Cardiac fibroblast (primary cell): ENCODE measurements at regions not wholly inside any gene's neighbourhood (a gene's known extent, or its start where the extent isn't known, plus 50 kb on each side); places are given as distances from the start of the nearest gene placed in this dataset.

Experiments used
- DNase-seq, 2 donors: peaks; one replicate each; pipeline versions ENCODE4 v3.0.0 to v3.0.0-alpha.2; 2010; ENCODE audit warnings: low read depth in 2 of 2
- H3K4me3 ChIP-seq, 2 donors: replicated peaks in 1 of 2; 1 replicate in 1 of 2; 2 replicates in 1 of 2; pipeline ENCODE4 v1.5.1; 2011; ENCODE audit warnings: low read depth in 2 of 2, low read length in 2 of 2, mild to moderate bottlenecking in 2 of 2, moderate library complexity in 1 of 2
- CTCF ChIP-seq: IDR thresholded peaks from one replicate; pipeline ENCODE4 v1.5.1; 2011; ENCODE audit warnings: low read depth, mild to moderate bottlenecking, low read length, inconsistent platforms

- DNase-seq = peak in 1 of 2 donors; percentile 14
- H3K4me3 ChIP-seq = no peak overlapping the region
- TF ChIP-seq CTCF = no peak
Measured at GRCh38 chr1:99176753-99177152, 87.5 kb upstream of the PLPPR4 start.

- no peak overlapping the region for H3K4me3 ChIP-seq
- peak; percentile 5 to 12 for DNase-seq
- TF ChIP-seq CTCF = no peak
Measured at GRCh38 chr1:99177465-99177864, 86.8 kb upstream of the PLPPR4 start.

DNA sequence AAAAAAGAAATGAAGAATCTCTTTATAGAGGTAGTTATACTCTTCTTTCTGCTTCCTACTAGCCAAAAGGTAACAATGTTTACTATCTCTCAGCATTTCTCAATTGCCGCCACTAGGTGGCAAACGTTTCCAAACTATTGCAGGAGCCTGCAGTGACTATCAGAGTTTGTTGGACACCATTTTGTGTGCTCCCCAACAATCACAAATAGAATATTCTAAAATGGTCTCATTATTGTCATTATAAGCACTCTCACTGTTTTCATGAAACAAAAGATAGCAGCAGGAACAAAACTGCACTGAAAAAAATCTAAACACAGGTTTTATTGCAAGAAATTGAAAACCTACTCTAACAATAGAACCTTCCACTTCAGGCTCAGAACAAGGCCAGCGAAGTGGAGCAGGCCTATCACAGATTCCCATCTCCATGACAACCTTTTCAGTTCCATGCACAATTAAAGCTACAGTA is 83.9 kb upstream of the PLPPR4 start:
- no peak overlapping the region for H3K4me3 ChIP-seq
- DNase-seq = peak; percentile 88 to 89
- TF ChIP-seq CTCF = peak; percentile 65

GRCh38 chr1:99180915-99181314 is 83.4 kb upstream of the PLPPR4 start:
- TF ChIP-seq CTCF = no peak
- no peak overlapping the region for H3K4me3 ChIP-seq
- peak in 1 of 2 donors; percentile 35 for DNase-seq

DNA sequence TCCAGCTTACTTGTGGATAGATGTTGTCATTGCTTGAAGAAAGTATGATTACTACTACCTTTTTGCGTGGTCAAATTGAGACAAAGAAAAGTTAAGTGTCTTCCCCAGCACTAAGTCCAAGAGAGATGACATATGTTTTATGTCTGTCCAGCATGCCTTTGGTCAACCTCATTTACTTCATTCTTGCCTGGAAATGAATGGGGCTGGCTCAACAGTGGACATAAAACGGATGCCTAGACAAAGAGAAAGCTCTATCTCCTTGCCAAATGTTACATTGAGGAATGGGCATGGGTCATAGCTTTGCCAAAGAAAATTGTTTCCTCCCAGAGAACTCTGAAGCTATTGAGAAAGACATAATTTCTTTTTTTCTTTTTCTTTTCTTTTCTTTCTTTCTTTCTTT is 82.4 kb upstream of the PLPPR4 start:
- peak; percentile 8 to 30 for DNase-seq
- H3K4me3 ChIP-seq = no peak overlapping the region
- no peak for TF ChIP-seq CTCF

DNA sequence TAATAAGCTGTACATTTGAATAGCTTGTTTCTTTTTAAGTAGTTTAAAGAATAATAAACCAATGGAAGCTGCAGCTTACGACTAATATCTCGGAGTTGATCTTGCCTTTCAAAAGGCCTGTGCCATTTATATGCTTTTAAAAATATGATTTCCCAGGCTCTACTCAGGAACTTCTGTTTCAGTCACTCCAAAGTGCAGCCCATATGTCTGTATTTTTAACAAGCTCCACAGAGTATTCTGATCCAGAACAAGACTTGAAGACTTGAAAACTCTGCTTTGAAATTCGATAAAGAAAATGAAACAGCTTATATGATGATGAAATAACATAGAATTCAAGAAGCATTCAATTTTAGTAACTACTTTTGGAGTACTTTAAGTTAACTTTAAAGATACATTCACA is 79.1 kb upstream of the PLPPR4 start:
- H3K4me3 ChIP-seq = no peak overlapping the region
- TF ChIP-seq CTCF = no peak
- DNase-seq = no peak

DNA sequence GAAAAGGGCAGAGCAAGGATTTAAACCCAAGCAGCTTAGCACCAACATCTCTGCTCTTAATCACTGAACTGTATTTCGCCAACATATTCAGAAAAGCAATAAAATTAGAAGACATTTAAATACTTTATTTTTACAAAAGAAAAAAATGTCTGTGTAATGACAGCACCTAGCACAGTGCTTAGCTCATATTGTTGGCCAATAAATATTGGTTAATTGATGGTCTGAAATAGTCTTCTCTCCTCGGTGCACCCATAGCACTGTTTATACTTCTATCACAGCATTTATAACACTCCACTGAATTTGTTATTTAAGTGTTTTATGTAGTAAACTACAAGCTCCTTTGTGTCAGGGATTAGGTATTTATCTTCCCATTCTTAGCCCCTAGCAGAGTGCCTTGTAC is 70.9 kb upstream of the PLPPR4 start:
- H3K4me3 ChIP-seq = no peak overlapping the region
- DNase-seq = no peak
- no peak for TF ChIP-seq CTCF
